ENCODE measurements at regions not wholly inside any gene's neighbourhood (a gene's known extent, or its start where the extent isn't known, plus 50 kb on each side); places are given as distances from the start of the nearest gene placed in this dataset.

GRCh38 chr13:84525865-84526264 is 643.6 kb upstream of the SLITRK1 start:
- no peak for TF ChIP-seq CTCF (IDR thresholded peaks at IDR 0.05)
- TF ChIP-seq POLR2A (IDR thresholded peaks at IDR 0.05) = no peak
